ENCODE measurements at regions not wholly inside any gene's neighbourhood (a gene's known extent, or its start where the extent isn't known, plus 50 kb on each side); places are given as distances from the start of the nearest gene placed in this dataset.

DNA sequence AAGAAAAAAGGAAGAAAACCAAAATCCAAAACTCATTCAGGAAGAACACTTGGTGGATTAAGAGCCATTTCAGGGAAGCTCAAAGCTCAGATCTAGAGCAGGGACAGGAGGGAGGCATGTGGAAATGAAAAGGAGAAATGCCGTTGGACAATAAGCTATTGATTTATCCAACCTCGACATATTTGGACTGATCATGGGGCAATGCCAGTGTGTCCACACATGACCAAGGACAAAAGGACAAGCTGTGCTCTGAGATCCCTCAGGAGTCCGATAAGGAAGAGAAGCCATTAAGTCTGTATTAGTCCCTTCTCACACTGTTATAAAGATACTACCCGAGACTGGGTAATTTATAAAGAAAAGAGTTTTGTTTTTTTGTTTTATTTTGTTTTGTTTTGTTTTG lies 684.0 kb upstream of the CELF2 start:
- no peak overlapping the region for H3K27ac ChIP-seq (ENCODE audit: low read length)
- H3K4me1 ChIP-seq (ENCODE audit: control insufficient read depth, insufficient read depth, low read length): no peaks in the 10 kb centered on the region
- no peaks in the 10 kb centered on the region for H3K9me3 ChIP-seq (replicated peaks; ENCODE audit: control insufficient read depth, low read depth, low read length)
- 88% methylated on average over 2 of the region's 4 CpGs for WGBS (ENCODE audit: insufficient coverage)
- H3K36me3 ChIP-seq (ENCODE audit: control insufficient read depth, insufficient read depth, low read length): no peaks in the 10 kb centered on the region
- no peaks in the 10 kb centered on the region for H3K27me3 ChIP-seq (ENCODE audit: control insufficient read depth, insufficient read depth, low read length)
- DNase-seq: no peak
- no peak overlapping the region for H3K4me3 ChIP-seq (ENCODE audit: low read length)

DNA sequence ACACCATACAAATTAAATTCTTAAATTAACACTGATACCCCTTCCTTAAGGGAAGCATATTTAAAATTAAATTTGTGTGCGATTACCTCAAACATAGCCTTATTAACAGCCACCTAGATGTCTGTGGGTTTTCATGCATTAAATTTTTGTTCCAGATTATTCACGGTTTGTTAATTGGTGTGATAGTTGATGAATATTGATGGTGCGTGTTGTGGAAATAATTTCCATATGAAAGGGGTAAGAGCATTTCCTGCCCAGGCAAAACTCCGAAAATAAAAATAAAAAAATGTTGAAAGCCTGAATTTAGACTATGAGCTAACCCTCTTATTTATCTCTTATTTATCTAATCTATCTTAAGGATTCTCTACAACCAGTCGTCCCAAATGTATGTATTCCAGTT lies 679.3 kb upstream of the CELF2 start:
- no peak for DNase-seq
- H3K27me3 ChIP-seq (ENCODE audit: control insufficient read depth, insufficient read depth, low read length): no peaks in the 10 kb centered on the region
- no peaks in the 10 kb centered on the region for H3K36me3 ChIP-seq (ENCODE audit: control insufficient read depth, insufficient read depth, low read length)
- no peak overlapping the region for H3K27ac ChIP-seq (ENCODE audit: low read length)
- no peak overlapping the region for H3K4me3 ChIP-seq (ENCODE audit: low read length)
- no peaks in the 10 kb centered on the region for H3K9me3 ChIP-seq (replicated peaks; ENCODE audit: control insufficient read depth, low read depth, low read length)
- WGBS (ENCODE audit: insufficient coverage): no CpG with 5 or more reads among the region's 5 CpGs
- no peaks in the 10 kb centered on the region for H3K4me1 ChIP-seq (ENCODE audit: control insufficient read depth, insufficient read depth, low read length)

DNA sequence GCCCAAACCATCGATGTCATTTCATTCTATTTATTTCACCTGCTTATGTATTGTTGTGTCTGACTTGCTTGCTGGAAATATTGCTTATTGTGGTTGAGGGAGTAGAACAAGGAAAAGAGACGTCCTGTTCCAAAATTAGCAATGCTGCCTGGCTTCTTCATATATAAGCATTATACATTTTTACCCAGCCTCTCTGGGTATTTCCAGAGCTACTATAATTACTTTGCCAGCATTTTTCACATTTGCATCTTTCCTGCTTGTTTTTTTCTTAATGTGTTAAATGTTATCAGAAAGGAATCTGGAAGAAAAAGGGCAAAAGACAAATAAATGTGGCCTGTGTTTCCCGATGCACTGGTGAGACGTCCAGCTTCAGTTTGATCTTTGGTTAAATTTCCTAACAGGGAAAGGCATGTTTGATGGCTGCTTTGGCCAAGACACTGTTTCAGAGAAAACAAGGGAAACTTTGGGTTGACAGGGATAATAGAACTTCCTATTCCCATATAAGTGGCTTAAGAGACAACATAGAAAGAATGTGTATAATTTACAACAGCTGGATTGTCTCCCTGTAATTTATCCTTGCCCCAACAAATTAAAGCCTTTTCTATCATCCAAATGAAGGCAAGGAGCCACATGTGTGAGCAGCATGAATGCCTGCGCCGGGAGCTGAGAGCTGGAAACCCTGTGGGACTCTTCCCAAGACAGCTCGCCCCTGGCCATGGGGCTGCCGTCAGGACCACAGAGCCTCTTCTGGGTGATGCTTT lies 671.1 kb upstream of the CELF2 start:
- DNase-seq: peak; percentile 22

DNA sequence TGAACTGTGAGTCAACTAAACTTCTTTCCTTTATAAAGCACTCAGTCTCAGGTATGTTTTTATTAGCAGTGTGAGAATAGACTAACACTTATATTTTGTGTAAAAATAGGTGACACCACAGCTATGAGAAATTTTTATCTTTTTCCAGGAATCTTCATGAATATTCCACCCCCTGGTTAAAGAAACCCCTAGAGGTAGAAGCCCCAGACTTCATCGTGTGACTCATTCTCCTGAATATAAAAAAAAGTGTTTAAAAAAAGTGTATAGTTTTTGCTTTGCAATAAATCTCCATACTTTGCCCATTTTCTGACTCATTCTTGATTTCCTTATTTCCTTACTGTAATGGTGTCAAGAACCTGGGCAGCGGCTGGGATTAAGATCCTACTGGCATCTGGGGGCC lies 667.6 kb upstream of the CELF2 start:
- no peak for DNase-seq
- no peaks in the 10 kb centered on the region for H3K9me3 ChIP-seq (replicated peaks; ENCODE audit: control insufficient read depth, low read depth, low read length)
- no peaks in the 10 kb centered on the region for H3K4me1 ChIP-seq (ENCODE audit: control insufficient read depth, insufficient read depth, low read length)
- H3K4me3 ChIP-seq (ENCODE audit: low read length): no peak overlapping the region
- WGBS (ENCODE audit: insufficient coverage): no CpG with 5 or more reads among the region's 2 CpGs
- no peaks in the 10 kb centered on the region for H3K27me3 ChIP-seq (ENCODE audit: control insufficient read depth, insufficient read depth, low read length)
- H3K27ac ChIP-seq (ENCODE audit: low read length): no peak overlapping the region
- no peaks in the 10 kb centered on the region for H3K36me3 ChIP-seq (ENCODE audit: control insufficient read depth, insufficient read depth, low read length)

More for the DNA sequence above, 671.1 kb upstream of the CELF2 start:
- no peak overlapping the region for H3K27ac ChIP-seq (ENCODE audit: low read length)
- H3K27me3 ChIP-seq (ENCODE audit: control insufficient read depth, insufficient read depth, low read length): no peaks in the 10 kb centered on the region
- H3K4me3 ChIP-seq (ENCODE audit: low read length): no peak overlapping the region
- H3K36me3 ChIP-seq (ENCODE audit: control insufficient read depth, insufficient read depth, low read length): no peaks in the 10 kb centered on the region
- no peaks in the 10 kb centered on the region for H3K9me3 ChIP-seq (replicated peaks; ENCODE audit: control insufficient read depth, low read depth, low read length)
- 12% methylated on average over 3 of the region's 8 CpGs for WGBS (ENCODE audit: insufficient coverage)
- no peaks in the 10 kb centered on the region for H3K4me1 ChIP-seq (ENCODE audit: control insufficient read depth, insufficient read depth, low read length)

DNA sequence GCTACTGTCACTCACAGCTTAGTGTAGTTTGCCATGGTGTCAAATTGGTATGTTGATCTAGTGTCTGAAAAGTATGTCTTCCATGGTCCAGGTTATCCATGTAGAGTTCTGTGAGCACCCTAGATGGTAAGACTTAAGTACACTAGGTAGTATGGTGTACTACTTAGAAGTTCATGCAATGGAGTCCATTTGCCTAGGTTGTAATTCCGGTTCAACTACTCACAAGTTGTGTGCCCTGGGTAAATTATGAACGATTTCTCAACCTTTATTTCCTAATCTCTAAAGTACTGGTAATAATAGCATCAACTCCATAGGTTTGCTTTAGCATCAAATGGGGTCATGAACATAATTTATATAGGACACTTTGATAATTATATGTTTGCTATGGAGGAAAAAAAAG lies 666.2 kb upstream of the CELF2 start:
- Histone ChIP-seq H3K36me3 (ENCODE audit: control insufficient read depth, insufficient read depth, low read length) (no peaks in the 10 kb centered on the region), H3K27ac (ENCODE audit: low read length) (no peak overlapping the region), H3K4me3 (ENCODE audit: low read length) (no peak overlapping the region), H3K4me1 (ENCODE audit: control insufficient read depth, insufficient read depth, low read length) (no peaks in the 10 kb centered on the region), H3K9me3 (replicated peaks; ENCODE audit: control insufficient read depth, low read depth, low read length) (no peaks in the 10 kb centered on the region), H3K27me3 (ENCODE audit: control insufficient read depth, insufficient read depth, low read length) (no peaks in the 10 kb centered on the region)
- DNase-seq: no peak
- WGBS (ENCODE audit: insufficient coverage): no CpG with 5 or more reads among the region's 2 CpGs

DNA sequence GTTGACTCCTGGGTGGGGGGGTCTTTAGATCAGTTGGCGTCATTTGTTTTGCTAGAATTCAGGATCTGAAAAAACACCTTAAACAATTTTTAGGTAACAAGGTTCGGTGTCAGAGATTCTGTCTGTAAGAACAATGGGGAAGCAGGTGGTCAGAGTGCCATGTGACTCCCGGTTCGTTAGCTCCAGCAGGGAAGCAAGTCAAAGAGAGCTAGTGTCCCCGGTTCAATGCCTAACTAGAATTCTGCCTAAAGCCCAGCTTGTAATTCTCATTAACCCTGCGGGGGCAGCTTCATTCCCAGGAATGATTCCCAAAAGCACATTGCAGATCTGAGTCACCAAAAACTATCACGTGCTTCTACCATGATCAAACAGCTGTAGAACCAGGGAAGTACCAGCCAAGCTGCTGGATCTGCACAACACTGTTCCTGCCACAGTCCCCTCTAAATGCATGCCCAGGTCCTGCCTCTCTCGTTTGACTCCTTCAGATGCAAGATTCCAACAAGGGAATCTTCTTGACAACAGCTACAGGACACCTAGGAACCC lies 664.3 kb upstream of the CELF2 start:
- H3K4me3 ChIP-seq (ENCODE audit: low read length): no peak overlapping the region
- no peak overlapping the region for H3K27ac ChIP-seq (ENCODE audit: low read length)
- H3K36me3 ChIP-seq (ENCODE audit: control insufficient read depth, insufficient read depth, low read length): no peaks in the 10 kb centered on the region
- no peaks in the 10 kb centered on the region for H3K4me1 ChIP-seq (ENCODE audit: control insufficient read depth, insufficient read depth, low read length)
- DNase-seq: no peak
- no peaks in the 10 kb centered on the region for H3K9me3 ChIP-seq (replicated peaks; ENCODE audit: control insufficient read depth, low read depth, low read length)
- H3K27me3 ChIP-seq (ENCODE audit: control insufficient read depth, insufficient read depth, low read length): no peaks in the 10 kb centered on the region
- 66% methylated on average over 6 of the region's 8 CpGs for WGBS (ENCODE audit: insufficient coverage)

DNA sequence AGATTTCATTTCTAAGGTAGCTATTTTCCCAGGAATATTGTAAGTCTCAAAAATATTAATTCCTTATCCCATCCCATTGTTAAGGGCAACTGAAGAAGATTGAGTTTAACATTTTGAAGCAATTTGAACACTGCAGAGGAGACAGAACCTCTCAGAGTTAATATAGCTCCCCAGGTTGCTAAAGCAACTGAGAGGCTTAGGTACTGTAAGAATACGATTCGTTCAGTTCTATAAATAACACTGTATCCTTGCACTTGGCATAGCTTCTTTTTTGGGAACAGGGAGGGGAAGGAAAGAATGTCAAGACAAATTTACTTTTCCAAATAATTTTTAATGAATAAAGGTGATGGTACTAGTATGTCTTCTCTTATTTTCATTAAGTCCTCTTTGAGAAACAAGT lies 658.4 kb upstream of the CELF2 start:
- H3K9me3 ChIP-seq (replicated peaks; ENCODE audit: control insufficient read depth, low read depth, low read length): no peaks in the 10 kb centered on the region
- WGBS (ENCODE audit: insufficient coverage): no CpG with 5 or more reads among the region's 2 CpGs
- no peak for DNase-seq

DNA sequence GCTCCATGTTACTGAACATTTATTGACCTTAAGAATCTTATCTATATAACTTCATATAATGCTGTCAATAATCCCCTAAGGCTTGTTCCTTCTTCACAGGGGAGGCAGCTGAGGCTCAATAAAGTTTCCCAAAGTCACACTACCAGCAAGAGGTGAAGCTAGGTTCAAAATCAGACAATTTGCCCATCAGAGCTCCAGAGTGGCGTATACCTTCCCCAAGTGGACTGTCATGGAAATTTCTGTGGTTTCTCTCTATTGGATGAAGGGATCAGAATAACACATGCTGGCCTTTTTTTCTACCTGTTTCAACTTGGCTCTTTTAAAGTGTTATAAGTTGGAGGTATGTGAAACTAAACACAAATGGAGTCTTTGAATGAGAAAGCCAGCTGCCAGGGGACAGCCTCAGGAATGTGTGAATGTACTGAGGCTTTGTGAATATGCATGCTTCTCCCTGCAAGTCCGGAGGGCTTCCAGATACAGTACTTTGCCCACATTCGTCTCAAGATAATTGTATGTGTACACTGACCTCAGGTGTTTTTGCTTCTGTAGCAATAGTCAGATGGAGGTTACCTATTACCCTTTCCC lies 656.3 kb upstream of the CELF2 start:
- H3K9me3 ChIP-seq (replicated peaks; ENCODE audit: control insufficient read depth, low read depth, low read length): no peaks in the 10 kb centered on the region
- no peak overlapping the region for H3K4me3 ChIP-seq (ENCODE audit: low read length)
- DNase-seq: no peak
- H3K36me3 ChIP-seq (ENCODE audit: control insufficient read depth, insufficient read depth, low read length): no peaks in the 10 kb centered on the region
- no peaks in the 10 kb centered on the region for H3K27me3 ChIP-seq (ENCODE audit: control insufficient read depth, insufficient read depth, low read length)
- no CpG with 5 or more reads among the region's 3 CpGs for WGBS (ENCODE audit: insufficient coverage)
- no peaks in the 10 kb centered on the region for H3K4me1 ChIP-seq (ENCODE audit: control insufficient read depth, insufficient read depth, low read length)
- H3K27ac ChIP-seq (ENCODE audit: low read length): no peak overlapping the region

More for the DNA sequence above, 658.4 kb upstream of the CELF2 start:
- Histone ChIP-seq H3K36me3 (ENCODE audit: control insufficient read depth, insufficient read depth, low read length) (no peaks in the 10 kb centered on the region), H3K4me1 (ENCODE audit: control insufficient read depth, insufficient read depth, low read length) (no peaks in the 10 kb centered on the region), H3K27me3 (ENCODE audit: control insufficient read depth, insufficient read depth, low read length) (no peaks in the 10 kb centered on the region), H3K4me3 (ENCODE audit: low read length) (no peak overlapping the region), H3K27ac (ENCODE audit: low read length) (no peak overlapping the region)

DNA sequence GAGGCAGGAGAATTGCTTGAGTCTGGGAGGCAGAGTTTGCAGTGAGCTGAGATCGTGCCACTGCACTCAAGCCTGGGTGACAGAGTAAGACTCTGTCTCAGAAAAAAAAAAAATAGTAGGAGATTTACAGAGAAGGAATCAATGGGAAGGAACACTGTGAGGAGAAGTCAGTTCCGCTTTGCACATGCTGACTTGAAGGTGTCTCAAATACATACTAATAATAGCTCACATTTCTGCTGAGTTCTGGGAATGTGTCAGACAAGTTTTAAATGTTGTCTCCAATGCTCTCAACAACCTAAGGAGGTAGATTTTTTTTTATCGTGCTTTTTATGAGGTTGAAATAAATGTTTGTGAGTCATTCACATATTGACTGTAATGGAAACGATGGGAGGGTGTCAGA lies 654.9 kb upstream of the CELF2 start:
- Histone ChIP-seq H3K4me1 (ENCODE audit: control insufficient read depth, insufficient read depth, low read length) (no peaks in the 10 kb centered on the region), H3K4me3 (ENCODE audit: low read length) (no peak overlapping the region), H3K27me3 (ENCODE audit: control insufficient read depth, insufficient read depth, low read length) (no peaks in the 10 kb centered on the region), H3K36me3 (ENCODE audit: control insufficient read depth, insufficient read depth, low read length) (no peaks in the 10 kb centered on the region), H3K9me3 (replicated peaks; ENCODE audit: control insufficient read depth, low read depth, low read length) (no peaks in the 10 kb centered on the region), H3K27ac (ENCODE audit: low read length) (no peak overlapping the region)
- DNase-seq: no peak
- 78% methylated on average over 3 of the region's 4 CpGs for WGBS (ENCODE audit: insufficient coverage)

DNA sequence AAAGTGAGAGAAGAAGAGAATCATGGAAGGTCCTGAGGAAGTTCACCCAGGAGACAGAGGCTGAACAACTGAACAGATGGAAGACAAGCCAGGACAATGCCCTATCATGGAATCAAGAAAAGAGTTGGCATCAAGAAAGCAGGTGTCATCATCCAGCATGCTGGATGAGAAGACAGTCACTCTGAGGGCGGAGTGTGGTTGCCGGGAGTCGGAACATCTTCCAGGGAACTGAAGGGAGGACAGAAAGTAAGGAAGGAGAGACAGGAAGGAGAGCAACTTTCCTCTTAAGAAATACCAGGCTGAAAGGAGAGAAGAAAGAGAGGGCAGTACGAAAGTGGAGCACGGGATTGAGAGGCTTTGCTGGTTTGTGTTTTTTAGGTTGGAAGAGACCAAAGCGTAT lies 654.5 kb upstream of the CELF2 start:
- Histone ChIP-seq H3K9me3 (replicated peaks; ENCODE audit: control insufficient read depth, low read depth, low read length) (no peaks in the 10 kb centered on the region), H3K36me3 (ENCODE audit: control insufficient read depth, insufficient read depth, low read length) (no peaks in the 10 kb centered on the region), H3K27me3 (ENCODE audit: control insufficient read depth, insufficient read depth, low read length) (no peaks in the 10 kb centered on the region), H3K27ac (ENCODE audit: low read length) (no peak overlapping the region), H3K4me1 (ENCODE audit: control insufficient read depth, insufficient read depth, low read length) (no peaks in the 10 kb centered on the region), H3K4me3 (ENCODE audit: low read length) (no peak overlapping the region)
- 97% methylated on average over 3 of the region's 6 CpGs for WGBS (ENCODE audit: insufficient coverage)
- no peak for DNase-seq
